Aorta (tissue), 5 donors: ENCODE measurements at regions not wholly inside any gene's neighbourhood (a gene's known extent, or its start where the extent isn't known, plus 50 kb on each side); places are given as distances from the start of the nearest gene placed in this dataset.

Experiments used
- ATAC-seq: fragments of 200-7000 bp; cut with Tn5 transposase; one replicate; pipeline ENCODE4 v1.9.1; 2022; ENCODE audit warnings: moderate library complexity; ENCODE audit not compliant: low FRiP score
- DNase-seq, 2 donors: peaks; one replicate each; pipeline ENCODE4 v3.0.0-alpha.2; 2020
- H3K27ac ChIP-seq, 2 donors: one replicate each; pipeline ENCODE4 v1.5.1; 2013; ENCODE audit warnings: low read length in 2 of 2, mild to moderate bottlenecking in 2 of 2, moderate library complexity in 2 of 2, control low read depth in 1 of 2, inconsistent platforms in 1 of 2, low read depth in 1 of 2
- H3K27me3 ChIP-seq, 2 donors: one replicate each; pipeline ENCODE4 v1.6.1; 2013; ENCODE audit warnings: control low read depth in 1 of 2, low read length in 1 of 2, mild to moderate bottlenecking in 1 of 2, moderate library complexity in 1 of 2; ENCODE audit not compliant: insufficient read depth in 2 of 2, control insufficient read depth in 1 of 2
- H3K36me3 ChIP-seq, 2 donors: one replicate each; pipeline ENCODE4 v1.6.1; 2013; ENCODE audit warnings: control low read depth in 1 of 2, low read length in 1 of 2, mild to moderate bottlenecking in 1 of 2; ENCODE audit not compliant: insufficient read depth in 2 of 2, control insufficient read depth in 1 of 2
- H3K4me1 ChIP-seq, 2 donors: one replicate each; pipeline ENCODE4 v1.6.1; 2013; ENCODE audit warnings: low read length in 2 of 2, control low read depth in 1 of 2, mild to moderate bottlenecking in 1 of 2, moderate library complexity in 1 of 2; ENCODE audit not compliant: insufficient read depth in 2 of 2, control insufficient read depth in 1 of 2
- H3K4me3 ChIP-seq, 2 donors: one replicate each; pipeline ENCODE4 v1.5.1; 2013; ENCODE audit warnings: low read length in 2 of 2, control low read depth in 1 of 2, mild to moderate bottlenecking in 1 of 2
- H3K9me3 ChIP-seq: one replicate; pipeline ENCODE4 v1.6.1; 2013; ENCODE audit warnings: mild to moderate bottlenecking, low read length; ENCODE audit not compliant: control insufficient read depth
- WGBS, 2 donors: extraction: QIAGEN DNeasy Blood & Tissue Kit; methylation state at CpG; one replicate each; pipeline ENCODE4 v1.1.7; 2013; 5-methylcytosine and 5-hydroxymethylcytosine counted together
- intact Hi-C, 2 donors: fragments of 100-400 bp; cut with DNase I; formaldehyde crosslinking; loops; one replicate each; pipeline versions ENCODE4 v1.14.2 to v1.15.0; 2022
- donor health status: healthy with polysubstance abuse.
- donor health status: Bipolar disorder and iron deficiency.
- donor health status: DM: no; HTN: no; CAD: no.
- donor health status: DM: no; HTN: no; CAD: no.
- donor health status: DM: yes; HTN: yes; CAD: no.

- ATAC-seq, result no peak
Measured at GRCh38 chr4:154078504-154079350, 289.8 kb upstream of the SFRP2 start.

GRCh38 chr4:154076921-154077320 lies 288.0 kb upstream of the SFRP2 start:
- H3K36me3 ChIP-seq, result no peaks in the 10 kb centered on the region
- intact Hi-C loops, result no loop called here

More at GRCh38 chr4:154078504-154079350, 289.8 kb upstream of the SFRP2 start:
- no peaks in the 10 kb centered on the region for H3K27me3 ChIP-seq
- H3K4me3 ChIP-seq, result no peak overlapping the region
- H3K27ac ChIP-seq, result no peak overlapping the region
- intact Hi-C loops, result no loop called here
- H3K9me3 ChIP-seq, result no peaks in the 10 kb centered on the region
- WGBS, 2 donors, result 92 to 95% methylated on average over 8 of the region's 8 CpGs
- DNase-seq, result no peak
- no peaks in the 10 kb centered on the region for H3K4me1 ChIP-seq
- H3K36me3 ChIP-seq, result no peaks in the 10 kb centered on the region

GRCh38 chr4:154073107-154073822 lies 284.4 kb upstream of the SFRP2 start:
- H3K4me1 ChIP-seq, result no peaks in the 10 kb centered on the region
- no peak overlapping the region for H3K4me3 ChIP-seq
- intact Hi-C loops, result no loop called here
- H3K36me3 ChIP-seq, result no peaks in the 10 kb centered on the region
- DNase-seq (no peak), ATAC-seq (no peak)
- H3K27ac ChIP-seq, result no peak overlapping the region
- H3K9me3 ChIP-seq, result no peaks in the 10 kb centered on the region
- H3K27me3 ChIP-seq, result no peaks in the 10 kb centered on the region
- WGBS, 2 donors, result 66 to 67% methylated on average over 4 of the region's 4 CpGs

More at GRCh38 chr4:154076921-154077320, 288.0 kb upstream of the SFRP2 start:
- no peaks in the 10 kb centered on the region for H3K27me3 ChIP-seq
- H3K9me3 ChIP-seq, result no peaks in the 10 kb centered on the region
- 76 to 81% methylated on average over 4 of the region's 4 CpGs for WGBS, 2 donors
- no peak overlapping the region for H3K27ac ChIP-seq
- no peaks in the 10 kb centered on the region for H3K4me1 ChIP-seq
- DNase-seq (no peak), ATAC-seq (no peak)
- no peak overlapping the region for H3K4me3 ChIP-seq

DNA sequence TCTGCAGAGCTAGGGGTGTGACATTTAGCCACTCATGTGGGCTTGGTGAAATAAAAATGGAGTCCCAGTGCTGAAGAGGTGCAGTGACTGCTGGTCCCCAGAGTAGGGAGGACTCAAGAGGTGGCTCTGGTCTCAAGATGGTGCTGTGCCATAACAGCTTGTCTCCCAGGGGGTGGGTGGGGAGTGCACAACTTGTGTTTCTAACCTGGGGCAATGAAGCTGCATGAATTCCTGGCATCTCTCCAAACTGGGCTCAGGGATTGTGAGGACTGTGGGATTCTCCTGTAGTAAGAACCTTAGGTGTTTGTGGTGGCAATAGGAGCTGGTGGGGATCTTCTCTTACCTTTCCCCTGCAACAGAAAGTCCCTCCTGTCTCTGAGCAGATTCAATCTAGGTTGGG lies 278.9 kb upstream of the SFRP2 start:
- peak; percentile 19 for ATAC-seq
- Histone ChIP-seq H3K4me3 (no peak overlapping the region), H3K9me3 (peaks cover 5% of the 10 kb centered on the region), H3K4me1 (no peaks in the 10 kb centered on the region), H3K27me3 (no peaks in the 10 kb centered on the region), H3K27ac (no peak overlapping the region), H3K36me3 (no peaks in the 10 kb centered on the region)
- no peak for DNase-seq
- intact Hi-C loops, result no loop called here

DNA sequence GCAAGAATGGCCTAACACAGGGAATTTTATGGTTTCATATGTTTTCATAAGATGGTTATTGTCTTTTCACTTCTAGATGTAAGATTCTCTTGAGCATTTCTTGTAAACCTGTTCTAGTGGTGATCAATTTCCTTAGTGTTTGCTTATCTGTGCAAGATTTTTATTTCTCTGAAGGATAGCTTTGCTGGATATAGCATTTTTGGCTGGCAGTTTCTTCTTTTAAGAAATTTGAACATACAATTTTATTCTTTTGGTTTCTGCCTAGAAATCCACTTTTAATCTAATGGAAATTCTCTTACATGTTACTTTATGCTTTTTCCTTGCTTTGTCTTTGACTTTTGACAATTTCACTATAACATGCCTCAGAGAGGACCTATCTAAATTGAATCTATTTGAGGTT lies 276.5 kb upstream of the SFRP2 start:
- intact Hi-C loops, result no loop called here
- Histone ChIP-seq H3K27ac (no peak overlapping the region), H3K27me3 (no peaks in the 10 kb centered on the region), H3K9me3 (peaks cover 7% of the 10 kb centered on the region), H3K4me1 (no peaks in the 10 kb centered on the region), H3K4me3 (no peak overlapping the region), H3K36me3 (no peaks in the 10 kb centered on the region)
- DNase-seq (no peak), ATAC-seq (no peak)

- H3K4me3 ChIP-seq, result no peak overlapping the region
- no peaks in the 10 kb centered on the region for H3K4me1 ChIP-seq
- no peak overlapping the region for H3K27ac ChIP-seq
- no peaks in the 10 kb centered on the region for H3K36me3 ChIP-seq
- intact Hi-C loops, result no loop called here
- H3K27me3 ChIP-seq, result no peaks in the 10 kb centered on the region
- DNase-seq (no peak), ATAC-seq (no peak)
- H3K9me3 ChIP-seq, result peaks cover 8% of the 10 kb centered on the region
- 64 to 84% methylated on average over 1 of the region's 1 CpG for WGBS, 2 donors
Measured at GRCh38 chr4:154064244-154064643, 275.4 kb upstream of the SFRP2 start.

DNA sequence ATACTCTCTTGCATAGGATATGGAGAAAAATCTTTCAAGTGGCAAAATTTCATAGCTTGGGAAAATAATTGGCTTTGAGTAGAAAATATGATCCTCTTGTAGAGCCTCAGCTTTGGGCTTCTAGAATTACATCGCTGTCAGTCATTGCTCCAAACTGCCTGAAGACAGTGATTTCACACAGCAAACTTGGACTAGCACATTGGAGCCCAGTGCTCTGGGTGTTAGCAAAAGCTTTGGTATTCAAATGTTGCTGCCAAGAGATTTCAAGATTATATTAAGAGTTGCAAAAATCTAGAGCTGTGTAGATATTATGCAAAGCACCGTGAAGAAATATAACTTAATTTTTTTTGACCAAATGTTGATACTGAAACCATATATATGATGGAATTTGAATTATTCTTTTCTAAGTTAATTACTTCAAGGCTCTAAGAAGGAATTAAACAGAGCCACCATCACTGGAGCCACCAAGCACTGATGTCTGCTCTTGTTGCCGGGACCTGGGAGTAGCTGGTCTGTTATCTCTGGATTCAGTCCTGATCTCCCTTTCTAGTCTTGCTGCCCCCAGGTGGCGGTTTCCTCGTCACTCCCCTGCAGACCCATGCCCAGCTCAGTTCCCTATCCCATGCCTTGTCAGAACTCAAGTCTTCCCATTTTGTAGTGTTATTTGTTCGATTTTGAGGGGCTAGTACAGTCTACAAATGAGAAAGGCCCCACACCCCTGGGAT lies 260.7 kb upstream of the SFRP2 start:
- intact Hi-C loops, result no loop called here
- H3K4me1 ChIP-seq, result no peaks in the 10 kb centered on the region
- peak; percentile 69 for ATAC-seq
- DNase-seq, result no peak
- H3K36me3 ChIP-seq, result no peaks in the 10 kb centered on the region
- no peak overlapping the region for H3K4me3 ChIP-seq
- 12 to 19% methylated on average over 6 of the region's 6 CpGs for WGBS, 2 donors
- H3K27ac ChIP-seq, result no peak overlapping the region
- H3K9me3 ChIP-seq, result no peaks in the 10 kb centered on the region
- H3K27me3 ChIP-seq, result peaks cover 0 to 2% of the 10 kb centered on the region in 2 donors

GRCh38 chr4:154047733-154048132 lies 258.9 kb upstream of the SFRP2 start:
- no peaks in the 10 kb centered on the region for H3K36me3 ChIP-seq
- DNase-seq, result no peak
- intact Hi-C loops, result no loop called here
- H3K27me3 ChIP-seq, result peaks cover 0 to 2% of the 10 kb centered on the region in 2 donors
- no peak overlapping the region for H3K4me3 ChIP-seq
- no peaks in the 10 kb centered on the region for H3K4me1 ChIP-seq
- no peaks in the 10 kb centered on the region for H3K9me3 ChIP-seq
- 97 to 100% methylated on average over 1 of the region's 1 CpG for WGBS, 2 donors
- ATAC-seq, result no peak
- H3K27ac ChIP-seq, result no peak overlapping the region
